GM10266 (cell line): ENCODE measurements at regions not wholly inside any gene's neighbourhood (a gene's known extent, or its start where the extent isn't known, plus 50 kb on each side); places are given as distances from the start of the nearest gene placed in this dataset.

Experiments
- DNase-seq: peaks from one replicate; pipeline ENCODE4 v3.0.0; 2012; ENCODE audit errors: extremely low spot score
- TF ChIP-seq, protein P1 (sequence below): IDR thresholded peaks from 2 replicates; pipeline ENCODE4 v1.5.1; 2012; ENCODE audit warnings: mild to moderate bottlenecking, low read depth; ENCODE audit not compliant: control insufficient read depth, insufficient read depth; ENCODE audit errors: missing control alignments

DNA sequence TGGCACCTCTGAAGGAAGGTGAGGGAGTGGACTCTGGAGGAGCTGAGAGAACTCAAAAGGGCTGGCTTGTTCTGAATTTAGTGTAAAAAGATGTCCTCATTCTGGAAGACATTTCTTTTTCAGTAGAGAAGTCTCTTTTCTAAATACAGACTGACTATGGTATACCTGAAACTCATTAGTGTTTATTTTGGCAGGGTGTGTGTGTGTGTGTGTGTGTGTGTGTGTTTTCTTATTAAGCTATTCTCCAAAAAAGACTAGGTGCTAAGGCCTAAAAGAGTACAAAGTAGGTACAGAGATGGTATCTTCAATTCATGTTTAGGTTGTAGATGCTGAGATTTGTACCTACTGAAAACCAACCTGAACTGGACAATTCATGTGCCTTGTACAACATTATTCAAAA lies 196.4 kb downstream of the SPRY2 start:
- DNase-seq = no peak
- TF ChIP-seq, protein P1, sequence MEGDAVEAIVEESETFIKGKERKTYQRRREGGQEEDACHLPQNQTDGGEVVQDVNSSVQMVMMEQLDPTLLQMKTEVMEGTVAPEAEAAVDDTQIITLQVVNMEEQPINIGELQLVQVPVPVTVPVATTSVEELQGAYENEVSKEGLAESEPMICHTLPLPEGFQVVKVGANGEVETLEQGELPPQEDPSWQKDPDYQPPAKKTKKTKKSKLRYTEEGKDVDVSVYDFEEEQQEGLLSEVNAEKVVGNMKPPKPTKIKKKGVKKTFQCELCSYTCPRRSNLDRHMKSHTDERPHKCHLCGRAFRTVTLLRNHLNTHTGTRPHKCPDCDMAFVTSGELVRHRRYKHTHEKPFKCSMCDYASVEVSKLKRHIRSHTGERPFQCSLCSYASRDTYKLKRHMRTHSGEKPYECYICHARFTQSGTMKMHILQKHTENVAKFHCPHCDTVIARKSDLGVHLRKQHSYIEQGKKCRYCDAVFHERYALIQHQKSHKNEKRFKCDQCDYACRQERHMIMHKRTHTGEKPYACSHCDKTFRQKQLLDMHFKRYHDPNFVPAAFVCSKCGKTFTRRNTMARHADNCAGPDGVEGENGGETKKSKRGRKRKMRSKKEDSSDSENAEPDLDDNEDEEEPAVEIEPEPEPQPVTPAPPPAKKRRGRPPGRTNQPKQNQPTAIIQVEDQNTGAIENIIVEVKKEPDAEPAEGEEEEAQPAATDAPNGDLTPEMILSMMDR = no peak

DNA sequence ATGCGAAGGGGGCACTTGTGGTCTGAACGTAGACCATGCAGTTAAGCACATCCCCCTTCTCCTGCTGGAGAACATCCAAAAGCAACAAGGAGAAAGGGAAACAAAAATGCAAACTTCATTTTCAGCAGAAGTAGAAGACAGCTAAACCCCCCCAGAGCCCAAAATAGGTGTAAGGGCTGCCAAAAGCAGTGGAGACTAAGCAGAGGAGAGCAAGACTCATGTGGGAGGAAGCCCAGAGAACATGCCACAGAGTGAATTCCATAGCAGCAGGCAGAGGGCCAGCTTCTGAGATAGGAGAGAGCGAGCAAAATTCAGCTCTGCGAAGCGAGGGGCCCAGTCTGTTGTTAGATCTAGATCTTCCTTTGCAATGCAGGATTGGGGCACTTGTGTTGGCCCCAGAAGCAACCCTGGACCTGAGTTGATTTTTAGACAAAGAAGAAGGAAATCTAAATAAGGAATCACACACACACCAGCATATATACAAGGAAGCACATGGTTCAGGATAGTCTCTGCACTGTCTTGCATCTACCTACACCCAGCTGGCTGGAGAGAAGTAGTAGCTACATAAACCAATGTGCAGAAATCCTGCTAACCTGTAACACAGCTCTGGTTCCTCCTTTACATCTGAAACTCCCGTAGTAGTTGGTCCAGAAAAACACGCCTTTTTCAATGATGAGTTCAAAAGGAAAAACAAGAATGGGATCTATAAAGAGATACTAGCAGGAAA lies 199.6 kb downstream of the SPRY2 start:
- TF ChIP-seq, protein P1 = no peak

DNA sequence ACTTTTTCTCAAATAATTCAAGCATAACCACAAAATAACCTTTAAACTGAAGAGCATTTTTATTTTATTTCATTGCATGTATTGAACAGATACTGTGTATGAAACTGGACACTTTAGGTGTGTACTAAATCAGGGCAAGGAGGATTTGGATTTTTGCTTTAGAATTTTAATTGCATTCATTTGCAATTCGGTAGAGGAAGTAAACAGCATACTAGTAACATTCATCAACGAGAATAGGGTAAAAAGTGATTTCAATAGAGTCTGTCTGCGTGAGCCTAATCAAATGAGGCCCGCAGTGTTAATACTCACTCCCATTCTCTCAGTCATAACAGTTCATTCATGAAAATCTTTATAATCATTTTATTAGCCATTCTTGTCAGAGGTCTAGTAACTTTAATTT lies 200.2 kb downstream of the SPRY2 start:
- DNase-seq = no peak
- TF ChIP-seq, protein P1 = no peak

More for the DNA sequence above, 199.6 kb downstream of the SPRY2 start:
- no peak for DNase-seq

DNA sequence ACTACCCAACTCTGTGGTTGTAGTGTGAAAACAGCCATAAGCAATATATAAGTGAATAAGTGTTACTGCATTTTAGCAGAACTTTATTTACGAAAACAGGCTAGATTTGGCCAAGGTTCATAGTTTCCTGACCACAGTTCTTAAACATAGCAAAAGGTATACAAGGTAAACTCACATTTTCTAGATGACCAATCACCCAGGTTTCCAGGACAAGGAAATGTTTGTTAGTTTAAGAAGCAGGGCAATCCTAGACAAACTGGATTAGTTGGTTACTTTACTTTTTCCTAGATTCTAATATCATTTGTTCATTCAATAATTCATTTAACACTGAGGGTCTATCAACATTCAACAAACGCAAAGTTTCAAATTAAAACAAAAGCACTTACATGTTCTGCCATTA lies 201.7 kb downstream of the SPRY2 start:
- DNase-seq = no peak
- TF ChIP-seq, protein P1 = no peak

DNA sequence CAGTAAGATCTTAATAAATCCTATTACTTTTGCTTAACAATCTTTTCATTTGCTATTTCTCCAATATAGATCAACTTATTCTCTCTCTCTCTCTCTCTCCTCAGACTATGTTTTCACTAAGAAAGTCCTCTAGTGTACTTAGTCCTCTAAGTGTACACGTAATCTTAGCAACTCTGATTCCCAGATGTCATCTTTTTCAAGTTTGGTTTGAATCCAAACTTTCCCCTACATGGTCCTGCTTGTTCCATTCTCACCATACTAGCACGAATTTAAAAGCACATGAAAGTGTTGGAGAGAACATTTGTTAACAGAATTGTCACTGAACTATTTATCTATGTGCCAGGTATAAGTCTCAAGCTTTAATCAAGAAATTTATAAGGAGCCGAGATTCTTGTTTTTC lies 202.9 kb downstream of the SPRY2 start:
- DNase-seq = no peak
- TF ChIP-seq, protein P1 = no peak

DNA sequence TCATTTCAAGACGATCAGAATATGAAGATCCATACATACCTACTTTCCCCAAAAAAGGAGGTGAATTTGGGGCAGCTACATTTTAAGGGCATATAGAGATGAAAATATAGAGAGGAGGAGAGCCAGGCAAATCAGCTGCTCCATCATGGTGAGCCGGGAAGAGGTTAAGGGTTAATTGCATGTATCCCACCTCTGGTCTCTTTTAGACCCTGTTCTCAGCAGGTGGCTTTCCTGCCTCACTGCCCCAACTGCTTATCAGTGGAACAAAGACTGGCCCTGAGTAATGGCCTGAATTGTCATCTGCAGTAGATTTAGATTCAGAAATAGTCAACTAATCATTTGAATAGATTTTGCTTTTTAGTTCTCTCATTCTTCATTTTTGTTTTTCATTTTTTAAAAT lies 206.6 kb downstream of the SPRY2 start:
- DNase-seq = no peak

DNA sequence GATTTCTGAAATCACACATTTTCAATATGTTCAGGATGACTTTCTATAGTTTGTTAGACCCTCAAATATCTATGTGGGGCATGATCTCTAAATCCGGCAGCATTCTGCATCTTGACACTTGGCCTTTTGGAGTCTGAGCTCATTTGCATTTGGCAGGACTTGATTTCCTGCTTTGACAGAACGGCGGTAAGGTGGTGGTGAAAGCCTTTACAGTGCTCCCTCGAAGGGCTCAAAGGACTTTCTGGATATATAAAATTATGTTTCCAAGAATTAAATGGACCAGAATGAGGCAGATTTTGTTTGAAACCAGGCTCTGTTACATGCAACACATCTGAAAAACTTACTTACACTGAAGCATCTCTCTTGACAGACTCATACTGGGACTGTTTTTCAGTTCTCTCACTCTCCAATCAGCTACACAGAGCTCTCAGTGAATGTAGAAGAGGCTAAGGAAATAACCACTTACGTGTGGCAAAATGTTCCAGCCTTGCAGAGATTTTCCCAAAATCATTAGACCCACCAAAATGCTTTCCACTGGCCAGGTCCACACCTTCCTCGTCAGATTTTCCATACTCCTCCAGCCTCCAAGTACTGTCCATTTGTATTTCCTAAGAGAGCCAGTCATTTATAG lies 207.2 kb downstream of the SPRY2 start:
- TF ChIP-seq, protein P1 = no peak
- no peak for DNase-seq

More for the DNA sequence above, 206.6 kb downstream of the SPRY2 start:
- TF ChIP-seq, protein P1 = no peak
